ENCODE measurements at regions not wholly inside any gene's neighbourhood (a gene's known extent, or its start where the extent isn't known, plus 50 kb on each side); places are given as distances from the start of the nearest gene placed in this dataset.
"Not testable (repeated sequence)": the region's sequence is repeated elsewhere in the genome, so short reads cannot be mapped to it uniquely, and the experiment has no call there.

- DNase-seq (ENCODE audit: low spot score), result no peak
Measured at GRCh38 chr14:86072116-86072894, 542.4 kb downstream of the FLRT2 start.

- no peak for DNase-seq (ENCODE audit: low spot score)
Measured at GRCh38 chr14:86066651-86067050, 536.7 kb downstream of the FLRT2 start.

- no peak for DNase-seq (ENCODE audit: low spot score)
Measured at GRCh38 chr14:86065407-86065806, 535.5 kb downstream of the FLRT2 start.

DNA sequence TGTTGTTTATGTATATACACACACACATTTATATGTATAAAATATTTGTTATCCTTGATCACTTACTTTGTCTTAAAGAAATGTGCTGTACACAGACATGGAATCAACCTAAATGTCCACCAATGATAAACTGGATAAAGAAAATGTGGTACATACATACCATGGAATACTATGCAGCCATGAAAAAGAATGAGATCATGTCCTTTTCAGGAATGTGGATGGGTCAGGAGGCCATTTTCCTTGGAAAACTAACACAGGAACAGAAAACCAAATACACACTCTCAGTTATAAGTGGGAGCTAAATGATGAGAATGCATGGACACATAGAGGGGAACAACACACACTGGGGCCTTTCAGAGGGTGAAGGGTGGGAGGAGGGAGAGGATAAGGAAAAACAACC lies 534.7 kb downstream of the FLRT2 start:
- not testable (repeated sequence) for DNase-seq (ENCODE audit: low spot score)

DNA sequence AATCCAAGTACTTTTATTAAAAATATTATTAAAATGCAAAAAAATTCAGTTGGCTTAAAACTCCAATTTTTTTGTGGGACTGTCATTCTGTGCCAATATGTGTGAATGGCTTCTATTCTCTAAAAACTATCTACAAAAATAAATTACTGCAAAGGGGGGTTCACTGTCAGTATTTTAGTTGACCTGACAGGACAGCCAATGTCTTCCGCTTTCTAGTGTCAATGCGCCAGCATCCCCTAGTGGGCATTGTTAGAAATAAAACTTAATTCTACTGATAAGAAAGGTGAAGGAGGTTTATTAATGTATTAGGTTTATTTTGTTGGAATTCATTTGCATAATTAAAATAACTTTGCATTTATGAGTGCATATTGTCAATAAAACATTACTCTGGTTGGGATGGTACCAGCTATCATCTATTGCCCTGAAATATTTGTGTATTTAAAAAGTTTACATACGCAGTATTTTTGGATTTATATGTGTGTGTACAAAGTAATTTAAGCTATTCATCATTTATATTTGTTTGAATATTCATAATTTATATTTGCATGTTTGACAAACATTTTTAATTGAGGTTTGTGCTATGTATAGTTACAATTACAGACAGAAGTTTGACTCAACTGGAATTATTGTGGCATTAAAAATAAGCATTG lies 527.2 kb downstream of the FLRT2 start:
- DNase-seq (ENCODE audit: low spot score), result peak; percentile 33

- no peak for DNase-seq (ENCODE audit: low spot score)
Measured at GRCh38 chr14:86055512-86056075, 525.6 kb downstream of the FLRT2 start.

DNA sequence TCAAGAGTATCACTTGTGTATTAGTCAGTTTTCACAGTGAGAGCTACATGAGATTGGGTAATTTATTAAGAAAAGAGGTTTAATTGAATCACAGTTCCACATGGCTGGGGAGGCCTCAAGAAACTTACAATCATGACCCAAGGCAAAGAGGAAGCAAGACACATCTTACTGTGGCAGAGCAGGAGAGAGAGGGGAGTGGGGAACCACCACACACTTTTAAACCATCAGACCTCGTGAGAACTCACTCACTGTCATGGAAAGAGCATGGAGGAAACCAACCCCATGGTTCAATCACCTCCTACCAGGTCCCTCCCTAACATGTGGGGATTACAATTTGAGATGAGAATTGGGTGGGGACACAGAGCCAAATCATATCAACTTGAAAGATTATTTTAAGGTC lies 522.9 kb downstream of the FLRT2 start:
- DNase-seq (ENCODE audit: low spot score), result no peak

- DNase-seq (ENCODE audit: low spot score), result no peak
Measured at GRCh38 chr14:86050757-86051156, 520.8 kb downstream of the FLRT2 start.

- no peak for DNase-seq (ENCODE audit: low spot score)
Measured at GRCh38 chr14:86050072-86050683, 520.2 kb downstream of the FLRT2 start.

- no peak for DNase-seq (ENCODE audit: low spot score)
Measured at GRCh38 chr14:86039176-86039575, 509.2 kb downstream of the FLRT2 start.

- peak; percentile 30 for DNase-seq (ENCODE audit: low spot score)
Measured at GRCh38 chr14:86038387-86039042, 508.6 kb downstream of the FLRT2 start.

DNA sequence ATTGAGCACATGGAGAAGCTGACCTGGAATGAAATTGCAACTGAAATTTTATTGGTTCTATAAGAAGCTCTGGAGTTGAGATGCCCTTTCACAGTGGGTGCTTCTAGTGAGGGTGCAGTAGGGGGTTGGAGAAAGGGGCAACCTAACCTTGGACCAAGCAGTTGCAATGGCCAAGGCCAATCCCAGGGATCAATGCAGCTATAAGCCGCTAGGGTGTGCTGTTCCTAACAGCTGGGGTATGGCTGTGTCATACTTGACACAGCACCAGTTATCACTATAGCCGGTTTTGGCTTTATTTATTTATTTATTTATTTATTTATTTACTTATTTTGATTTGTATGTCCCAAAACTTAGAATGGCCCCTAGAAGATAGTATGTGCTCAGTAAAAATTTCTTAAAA lies 505.9 kb downstream of the FLRT2 start:
- no peak for DNase-seq (ENCODE audit: low spot score)

DNA sequence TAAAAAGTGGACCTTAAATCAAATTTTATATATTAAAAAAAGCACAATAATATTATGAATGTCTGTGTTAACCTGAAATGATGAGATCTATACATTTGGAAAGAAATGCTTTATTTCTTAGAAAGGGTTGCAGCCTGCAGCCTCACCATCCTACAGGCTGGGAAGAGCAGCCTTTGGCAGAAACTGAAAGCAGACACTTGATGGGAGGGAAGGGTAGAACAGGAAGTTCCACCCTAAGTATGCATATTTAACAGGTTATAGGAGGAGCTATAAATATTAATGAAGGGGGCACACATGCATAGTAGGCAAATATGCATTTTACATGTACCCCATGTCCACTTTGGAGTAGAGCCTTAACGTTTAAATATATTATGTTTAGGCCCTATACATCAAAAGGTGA lies 498.0 kb downstream of the FLRT2 start:
- no peak for DNase-seq (ENCODE audit: low spot score)

DNA sequence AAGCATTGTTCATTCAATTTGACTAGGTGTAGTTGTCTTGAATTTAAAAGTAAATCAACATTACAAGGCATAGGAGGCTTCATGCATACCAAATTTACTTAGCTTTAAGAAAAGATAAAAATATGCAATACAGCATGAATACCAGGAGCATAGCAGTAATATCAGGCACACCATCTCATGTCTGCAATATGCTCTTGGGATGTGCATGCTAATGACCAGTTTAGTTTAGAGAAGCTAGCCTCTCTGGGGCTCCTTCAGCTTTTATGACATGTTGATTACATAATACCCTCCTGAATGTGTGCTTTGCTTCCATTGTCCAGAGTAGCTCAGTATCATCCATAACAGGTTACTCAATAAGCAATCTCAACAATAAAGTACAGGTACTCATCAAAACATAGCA lies 497.2 kb downstream of the FLRT2 start:
- DNase-seq (ENCODE audit: low spot score), result no peak

- no peak for DNase-seq (ENCODE audit: low spot score)
Measured at GRCh38 chr14:86022031-86022629, 492.2 kb downstream of the FLRT2 start.

GRCh38 chr14:86020841-86021240 lies 490.9 kb downstream of the FLRT2 start:
- no peak for DNase-seq (ENCODE audit: low spot score)

DNA sequence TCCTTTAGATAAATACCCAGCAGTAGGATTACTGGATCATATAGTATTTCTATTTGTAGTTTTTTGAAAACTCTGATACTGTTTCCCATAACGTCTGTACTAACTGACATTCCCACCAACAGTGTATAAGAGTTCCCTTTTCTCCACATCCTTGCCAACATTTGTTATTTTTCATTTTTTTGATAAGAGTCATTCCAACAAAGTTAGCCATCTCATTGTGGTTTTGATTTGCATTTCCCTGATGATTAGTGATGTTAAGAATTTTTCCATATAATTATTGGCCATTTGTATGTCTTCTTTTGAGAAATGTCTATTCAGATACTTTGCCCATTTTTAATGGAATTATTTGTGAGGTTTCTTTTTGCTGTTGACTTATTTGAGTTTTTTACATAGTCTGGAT lies 486.0 kb downstream of the FLRT2 start:
- no peak for DNase-seq (ENCODE audit: low spot score)

- DNase-seq (ENCODE audit: low spot score), result no peak
Measured at GRCh38 chr14:86015511-86015910, 485.6 kb downstream of the FLRT2 start.

DNA sequence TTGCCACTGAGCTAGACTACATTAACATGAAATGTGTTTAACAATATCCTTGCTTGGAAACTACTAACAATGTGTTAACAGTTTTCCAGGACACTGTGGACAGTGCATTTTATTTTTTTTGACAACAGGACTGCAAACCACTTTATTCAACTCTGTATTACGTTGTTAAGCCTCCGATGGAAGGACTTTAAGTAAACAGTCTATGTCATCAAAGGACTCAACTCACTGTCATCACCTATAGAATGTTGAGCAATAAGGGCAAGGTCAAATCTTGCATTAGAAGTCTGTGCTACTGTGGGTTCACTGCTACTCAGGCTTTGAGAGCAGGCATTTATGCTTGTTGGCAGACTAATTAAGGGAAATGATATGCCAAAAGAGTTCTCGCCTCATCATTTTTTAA lies 483.7 kb downstream of the FLRT2 start:
- DNase-seq (ENCODE audit: low spot score), result no peak

DNA sequence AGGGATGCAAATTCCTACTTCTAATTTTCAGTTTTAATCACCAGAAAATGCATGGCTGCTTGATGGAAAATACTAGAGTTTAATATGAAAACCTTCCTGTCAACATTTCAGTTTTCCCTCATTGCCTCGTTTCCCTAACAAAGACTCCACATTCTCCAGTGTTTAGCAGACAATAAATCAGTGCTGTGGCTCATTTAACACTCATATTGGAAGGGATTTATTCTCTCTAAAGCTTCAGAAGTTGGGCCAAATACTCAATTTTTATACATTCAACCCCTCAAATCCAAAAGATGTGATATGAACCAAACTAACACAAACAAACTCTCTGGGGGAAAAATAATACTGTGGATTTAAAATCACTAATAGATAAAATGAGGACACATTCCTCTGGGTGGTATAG lies 482.5 kb downstream of the FLRT2 start:
- DNase-seq (ENCODE audit: low spot score), result no peak

DNA sequence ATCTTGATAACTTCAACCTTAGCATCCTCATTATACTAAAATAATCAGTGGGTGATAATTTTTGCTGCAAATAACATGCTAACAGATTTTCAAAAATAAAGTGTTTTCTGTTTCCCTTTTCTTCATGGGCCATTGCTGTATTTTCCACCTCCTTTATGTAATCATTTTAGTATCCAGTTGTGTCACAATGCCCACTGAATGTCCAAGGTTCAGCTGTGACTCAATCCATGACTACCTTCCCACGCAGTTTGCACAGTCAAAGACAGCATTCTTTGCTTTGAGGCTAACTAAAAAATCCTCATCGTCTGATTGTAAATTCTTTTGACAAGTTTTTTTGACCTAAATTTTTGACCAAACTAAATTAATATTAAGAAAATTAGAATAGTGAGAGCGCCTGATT lies 474.1 kb downstream of the FLRT2 start:
- DNase-seq (ENCODE audit: low spot score), result no peak

DNA sequence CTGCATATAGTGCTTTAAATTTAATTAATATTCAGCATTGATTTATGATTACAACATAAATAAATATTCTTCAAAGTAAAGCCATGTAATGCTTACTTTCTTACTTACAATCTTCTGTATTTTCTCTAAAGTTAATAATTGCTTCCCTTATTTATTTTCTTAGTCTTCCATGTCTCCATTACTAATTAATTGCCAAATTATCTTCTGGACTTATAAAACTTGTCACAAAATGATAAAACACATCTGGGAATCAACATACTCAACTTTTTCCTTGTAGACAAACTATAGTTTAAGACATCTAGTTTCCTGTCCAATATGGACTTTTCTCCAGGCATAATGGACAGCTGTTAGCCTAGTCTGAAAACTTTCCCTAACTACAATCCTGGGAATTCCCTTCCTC lies 466.6 kb downstream of the FLRT2 start:
- DNase-seq (ENCODE audit: low spot score), result no peak
